GM19035 (cell line): ENCODE measurements at regions not wholly inside any gene's neighbourhood (a gene's known extent, or its start where the extent isn't known, plus 50 kb on each side); places are given as distances from the start of the nearest gene placed in this dataset.

Experiments
- ATAC-seq: cut with Tn5 transposase; IDR thresholded peaks from one replicate; pipeline ENCODE4 v1.9.1; 2021; ENCODE audit not compliant: unreplicated experiment

GRCh38 chr11:129324533-129325175, 51.0 kb upstream of the BARX2 start:
- no peak for ATAC-seq

DNA sequence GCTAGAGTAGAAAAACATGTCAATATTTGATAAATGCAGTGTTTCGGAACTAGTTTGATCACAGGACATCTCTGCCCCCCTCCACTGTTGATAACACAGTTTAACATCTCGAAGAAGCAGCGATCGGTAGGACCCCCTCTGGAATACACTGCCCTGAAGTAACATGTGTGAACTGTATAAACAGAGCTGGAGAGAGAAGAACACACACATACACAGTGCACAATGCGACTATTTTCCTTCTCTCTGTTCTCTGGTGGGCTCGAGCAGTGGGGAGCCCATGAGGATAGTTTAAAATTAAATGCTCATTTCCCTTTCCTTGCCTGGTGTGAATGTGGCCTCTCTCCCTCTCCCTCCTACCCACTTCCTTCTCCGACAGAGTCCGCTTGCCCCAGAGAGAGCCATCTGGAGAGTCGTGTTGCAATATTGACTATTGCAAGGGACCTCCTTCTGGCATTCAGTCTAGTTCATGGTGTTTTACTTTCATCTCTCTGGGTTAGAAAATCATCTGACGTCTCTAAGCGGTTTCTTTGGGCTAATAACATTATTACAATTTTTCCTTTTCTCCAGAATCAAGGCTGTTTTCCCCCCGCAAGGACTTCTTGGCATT, 51.6 kb upstream of the BARX2 start:
- ATAC-seq, result no peak

DNA sequence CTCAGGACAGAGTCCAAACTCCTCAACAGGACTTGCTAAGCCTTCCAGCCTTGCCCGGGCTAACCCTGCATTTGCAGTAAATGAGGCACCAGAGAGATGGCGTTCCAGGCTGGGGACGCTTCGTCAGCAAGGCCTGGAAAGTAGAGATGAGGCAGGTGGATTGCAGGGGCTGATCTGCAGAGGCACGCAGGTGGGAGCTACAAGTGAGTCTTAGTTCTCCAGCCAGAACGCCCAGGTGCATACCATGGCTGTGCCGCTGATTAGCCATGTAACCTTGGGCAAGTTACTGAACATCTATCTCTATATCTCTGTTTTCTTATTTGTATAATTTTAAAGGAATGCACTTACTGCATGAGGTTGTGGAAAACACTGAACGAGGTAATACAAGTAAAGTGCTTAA, 52.7 kb upstream of the BARX2 start:
- no peak for ATAC-seq

- no peak for ATAC-seq
Observed at GRCh38 chr11:129321076-129321475, 54.6 kb upstream of the BARX2 start.

DNA sequence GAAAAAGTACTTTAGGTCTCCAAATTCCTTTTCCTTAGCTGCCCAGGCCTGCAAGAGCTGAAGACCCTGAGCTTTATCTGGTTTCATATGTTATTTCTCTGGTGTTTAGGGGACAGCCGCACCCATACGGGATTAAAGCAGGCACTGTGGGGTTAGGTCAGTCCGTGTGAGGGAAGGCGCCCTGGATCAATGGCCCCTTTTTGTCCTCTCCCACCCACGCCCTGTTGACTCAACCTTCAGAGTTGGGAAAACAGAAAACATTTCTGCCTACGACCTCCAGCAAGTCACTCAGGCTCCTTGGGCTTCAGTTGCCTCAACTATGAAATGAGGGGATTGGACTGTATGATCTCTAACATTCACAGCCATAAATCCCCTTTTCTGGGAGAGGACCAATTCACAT, 55.2 kb upstream of the BARX2 start:
- no peak for ATAC-seq

DNA sequence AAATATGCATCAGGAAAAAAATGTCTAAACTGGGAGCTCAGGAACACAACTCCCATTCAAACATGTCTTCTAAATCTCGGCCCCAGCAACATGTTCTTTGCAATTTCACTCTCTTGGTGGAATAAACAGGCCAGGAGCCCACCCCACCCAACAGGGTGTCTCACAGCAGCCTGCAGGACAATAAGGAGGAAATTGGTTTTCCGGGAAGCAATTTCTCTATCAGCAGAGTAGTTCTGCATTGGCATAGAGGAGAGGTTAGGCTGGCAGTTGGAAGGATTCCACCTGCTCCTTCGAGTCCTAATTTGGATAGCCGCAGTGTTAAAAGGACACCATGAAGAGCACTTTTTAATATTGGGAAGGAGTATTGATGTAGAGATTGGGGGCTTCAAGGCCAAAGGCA, 55.9 kb upstream of the BARX2 start:
- no peak for ATAC-seq

GRCh38 chr11:129319201-129319600, 56.4 kb upstream of the BARX2 start:
- no peak for ATAC-seq

GRCh38 chr11:129317571-129317970, 58.1 kb upstream of the BARX2 start:
- no peak for ATAC-seq

DNA sequence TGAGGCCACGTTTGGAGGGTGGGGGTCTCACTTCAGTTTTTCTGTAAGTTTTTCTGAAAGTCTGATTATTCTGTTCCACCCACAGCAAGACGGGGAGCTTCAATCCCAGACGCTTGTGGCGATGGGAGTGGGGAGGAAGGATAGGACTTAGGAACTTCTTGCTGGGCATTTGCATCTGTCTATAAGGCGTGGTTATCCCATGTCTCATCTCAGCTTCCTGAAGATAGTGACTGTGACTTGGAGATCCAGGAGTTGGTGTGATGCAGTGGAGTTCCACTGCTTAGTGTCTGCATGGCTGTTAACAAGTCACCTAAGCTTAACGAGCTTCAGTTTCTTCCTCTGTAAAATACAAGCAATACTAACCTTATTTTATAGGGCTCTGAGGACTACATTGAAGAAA, 58.9 kb upstream of the BARX2 start:
- ATAC-seq, result no peak

- ATAC-seq, result no peak
Observed at GRCh38 chr11:129315781-129316579, 59.7 kb upstream of the BARX2 start.

GRCh38 chr11:129314371-129314770, 61.3 kb upstream of the BARX2 start:
- no peak for ATAC-seq

- ATAC-seq, result no peak
Observed at GRCh38 chr11:129313541-129314297, 61.9 kb upstream of the BARX2 start.

GRCh38 chr11:129312730-129313503, 62.7 kb upstream of the BARX2 start:
- no peak for ATAC-seq

GRCh38 chr11:129308241-129308865, 67.3 kb upstream of the BARX2 start:
- ATAC-seq, result no peak

- no peak for ATAC-seq
Observed at GRCh38 chr11:129307162-129307561, 68.5 kb upstream of the BARX2 start.

DNA sequence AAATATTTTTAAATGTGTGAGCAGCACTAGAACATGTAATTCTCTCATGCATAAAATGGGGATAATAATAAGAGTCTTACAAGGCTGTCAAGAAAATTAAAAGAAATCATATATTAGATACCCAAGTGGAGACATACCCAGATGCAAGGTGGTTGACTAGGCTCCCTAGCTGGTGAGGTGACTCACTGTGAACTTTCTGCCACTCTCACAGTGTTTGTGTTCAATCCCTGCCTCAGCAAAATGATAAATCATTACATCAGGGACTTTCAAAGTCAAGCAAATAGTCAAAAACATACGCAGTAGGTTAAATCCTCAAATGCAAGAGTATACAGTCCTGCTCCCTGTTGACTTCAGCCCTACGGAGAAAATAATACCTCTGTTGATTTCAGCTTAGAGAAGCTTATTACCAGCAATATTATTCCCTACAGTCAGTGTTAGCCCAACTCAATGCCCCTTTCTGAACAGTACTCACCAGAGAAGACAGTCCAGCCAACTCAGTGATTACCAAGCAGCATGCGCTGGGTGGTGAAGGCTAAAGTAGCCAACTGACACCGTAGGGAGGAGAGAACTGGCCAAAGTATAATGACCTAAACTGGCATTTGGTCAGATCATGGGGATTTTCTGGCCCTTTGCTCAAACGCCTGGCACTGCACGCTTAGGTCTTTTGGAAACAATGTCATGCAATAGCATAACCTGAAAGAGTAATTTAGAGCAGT, 73.1 kb upstream of the BARX2 start:
- ATAC-seq, result no peak

- ATAC-seq, result no peak
Observed at GRCh38 chr11:129300099-129300498, 75.5 kb upstream of the BARX2 start.

DNA sequence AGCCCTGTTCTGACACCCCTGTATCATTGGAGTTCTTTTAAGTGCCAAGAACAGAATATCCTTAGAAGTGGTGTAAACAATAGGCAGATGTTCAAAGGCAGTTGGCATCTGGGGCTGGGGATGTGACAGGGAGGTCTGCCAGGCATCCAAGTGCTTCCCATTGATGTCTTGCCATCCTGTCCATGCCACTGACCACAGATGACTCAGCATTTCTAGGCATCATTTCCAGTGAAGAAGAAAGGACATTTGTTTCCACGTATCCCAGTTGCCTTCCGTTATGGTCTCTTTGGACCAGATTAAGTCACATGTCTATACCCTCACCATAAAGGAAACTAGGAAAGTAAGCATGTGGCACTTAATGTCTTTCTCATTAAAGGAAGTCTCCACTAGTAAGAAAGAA, 76.7 kb upstream of the BARX2 start:
- ATAC-seq, result no peak

DNA sequence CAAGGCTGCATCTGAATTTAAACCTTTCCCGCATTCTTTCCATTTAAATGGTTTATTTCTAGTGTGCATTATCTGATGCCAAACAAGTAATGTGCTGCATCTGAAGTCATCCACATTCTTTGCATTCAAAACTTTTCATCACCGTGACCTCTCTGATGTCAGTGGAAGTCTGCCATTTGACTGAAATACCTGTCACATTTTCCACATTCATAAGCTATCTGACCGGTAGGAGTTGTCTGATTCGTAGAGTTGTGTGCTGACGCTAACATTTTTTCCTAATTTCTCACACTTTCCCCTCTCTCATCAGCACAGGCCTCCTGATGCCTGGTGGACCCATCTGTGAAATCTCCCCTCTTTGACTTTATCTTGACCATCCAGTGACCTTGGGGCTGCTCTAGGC, 79.9 kb upstream of the BARX2 start:
- no peak for ATAC-seq

DNA sequence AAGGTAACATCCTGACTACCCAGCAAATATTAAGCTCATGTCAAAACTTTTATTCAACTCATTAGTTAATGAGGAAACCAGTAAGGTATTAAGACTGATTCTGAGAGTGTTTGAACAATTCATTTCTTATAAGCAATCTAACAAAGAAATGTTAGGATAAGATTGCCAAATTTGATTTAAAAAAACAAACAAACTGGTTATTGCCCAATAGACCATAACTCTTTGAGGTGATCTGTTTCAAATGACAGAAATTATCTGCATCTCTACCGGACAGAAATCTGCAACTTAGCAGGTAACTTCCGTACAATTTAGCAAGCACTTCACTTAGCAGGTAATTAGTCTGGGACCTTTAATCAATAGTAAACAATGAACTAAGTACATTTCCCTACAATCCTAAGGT, 82.9 kb upstream of the BARX2 start:
- ATAC-seq, result no peak
